ENCODE measurements at regions not wholly inside any gene's neighbourhood (a gene's known extent, or its start where the extent isn't known, plus 50 kb on each side); places are given as distances from the start of the nearest gene placed in this dataset.

DNA sequence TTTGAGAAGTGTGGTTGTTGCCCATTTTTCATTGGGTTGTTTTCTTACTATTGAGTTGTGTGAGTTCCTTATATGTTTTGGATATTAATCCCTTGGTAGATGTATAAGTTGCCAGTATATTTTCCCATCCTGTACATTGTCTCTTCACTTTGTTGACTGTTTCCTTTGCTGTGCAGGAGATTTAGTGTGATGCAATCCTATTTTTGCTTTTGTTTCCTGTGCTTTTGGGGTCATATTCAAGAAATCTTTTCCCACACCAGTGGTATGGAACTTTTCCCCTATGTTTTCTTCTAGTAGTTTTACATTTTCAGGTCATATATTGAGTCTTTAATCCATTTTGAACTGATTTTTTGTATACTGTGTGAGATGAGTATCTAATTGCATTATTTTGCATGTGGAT, 92.8 kb downstream of the PTHLH start:
- Histone ChIP-seq H3K9me3 (ENCODE audit: control insufficient read depth, low read depth, low read length) (no peaks in the 10 kb centered on the region), H3K27me3 (ENCODE audit: control insufficient read depth, insufficient read depth, low read length) (no peaks in the 10 kb centered on the region), H3K27ac (ENCODE audit: low read length) (no peak overlapping the region), H3K4me1 (ENCODE audit: control insufficient read depth, low read depth, low read length) (no peaks in the 10 kb centered on the region), H3K9ac (ENCODE audit: low read length) (no peak overlapping the region), H3K4me3 (ENCODE audit: low read length) (no peak overlapping the region), H3K36me3 (ENCODE audit: control insufficient read depth, low read depth, low read length) (no peaks in the 10 kb centered on the region)

DNA sequence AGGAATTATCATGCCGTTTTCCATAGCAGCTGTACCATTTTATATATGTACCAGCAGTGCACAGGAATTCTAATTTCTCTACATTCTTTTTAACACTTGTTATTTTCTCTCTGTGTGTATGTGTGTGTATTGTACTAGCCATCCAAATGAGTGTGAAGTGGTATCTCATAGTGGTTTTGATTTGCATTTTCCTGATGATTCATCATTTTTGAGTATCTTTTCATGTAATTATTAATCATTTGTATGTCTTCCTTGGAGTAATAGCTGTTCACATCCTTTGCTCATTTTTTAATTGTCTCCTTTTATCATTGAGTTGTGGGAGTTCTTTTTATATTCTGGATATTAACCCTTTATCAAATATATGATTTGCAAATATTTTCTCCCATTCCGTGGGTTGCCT, 95.6 kb upstream of the MANSC4 start:
- Histone ChIP-seq H3K36me3 (ENCODE audit: control insufficient read depth, low read depth, low read length) (no peaks in the 10 kb centered on the region), H3K9me3 (ENCODE audit: control insufficient read depth, low read depth, low read length) (no peaks in the 10 kb centered on the region), H3K4me3 (ENCODE audit: low read length) (no peak overlapping the region), H3K27ac (ENCODE audit: low read length) (no peak overlapping the region), H3K4me1 (ENCODE audit: control insufficient read depth, low read depth, low read length) (no peaks in the 10 kb centered on the region), H3K27me3 (ENCODE audit: control insufficient read depth, insufficient read depth, low read length) (no peaks in the 10 kb centered on the region), H3K9ac (ENCODE audit: low read length) (no peak overlapping the region)

DNA sequence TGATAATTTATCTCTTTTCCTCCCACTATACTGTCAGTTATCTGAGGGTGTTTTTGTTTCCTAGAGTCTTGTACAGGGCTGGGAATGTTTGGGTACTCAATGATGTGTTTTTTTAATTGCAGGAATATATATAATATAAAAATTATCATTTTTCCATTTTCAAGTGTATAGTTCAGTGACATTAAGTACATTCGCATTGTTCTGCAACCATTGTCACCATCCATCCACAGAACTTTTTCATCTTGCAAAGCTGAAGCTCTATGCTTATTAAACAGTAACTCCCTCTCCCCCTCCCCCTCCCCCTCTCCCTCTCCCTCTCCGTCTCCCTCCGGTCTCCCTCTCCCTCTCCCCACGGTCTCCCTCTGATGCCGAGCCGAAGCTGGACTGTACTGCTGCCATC, 93.0 kb upstream of the MANSC4 start:
- H3K36me3 ChIP-seq (ENCODE audit: control insufficient read depth, low read depth, low read length), result no peaks in the 10 kb centered on the region
- H3K9me3 ChIP-seq (ENCODE audit: control insufficient read depth, low read depth, low read length), result no peaks in the 10 kb centered on the region
- no peaks in the 10 kb centered on the region for H3K27me3 ChIP-seq (ENCODE audit: control insufficient read depth, insufficient read depth, low read length)
- H3K4me1 ChIP-seq (ENCODE audit: control insufficient read depth, low read depth, low read length), result no peaks in the 10 kb centered on the region
- no peak overlapping the region for H3K4me3 ChIP-seq (ENCODE audit: low read length)
- no peak overlapping the region for H3K9ac ChIP-seq (ENCODE audit: low read length)
- H3K27ac ChIP-seq (ENCODE audit: low read length), result no peak overlapping the region

DNA sequence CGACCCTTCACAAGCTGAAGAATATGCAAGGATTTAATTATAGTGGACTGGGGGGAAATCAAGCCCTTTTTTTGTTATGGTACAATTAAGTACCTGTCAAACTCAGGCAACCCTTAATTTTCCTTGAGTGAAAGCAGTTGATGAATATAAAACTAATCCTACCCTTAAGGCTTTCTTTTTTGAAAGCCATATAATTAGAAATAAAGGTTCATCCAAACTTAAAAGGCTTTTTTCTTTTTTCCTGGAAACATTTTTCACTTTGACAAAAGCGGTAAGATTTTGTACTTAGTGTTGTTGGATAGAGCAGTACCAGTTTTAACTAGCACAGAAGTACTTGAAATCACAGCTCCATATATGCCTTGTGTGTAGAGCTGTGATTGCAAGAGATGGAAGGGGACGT, 91.9 kb upstream of the MANSC4 start:
- H3K9ac ChIP-seq (ENCODE audit: low read length), result no peak overlapping the region
- no peaks in the 10 kb centered on the region for H3K36me3 ChIP-seq (ENCODE audit: control insufficient read depth, low read depth, low read length)
- H3K27ac ChIP-seq (ENCODE audit: low read length), result no peak overlapping the region
- no peaks in the 10 kb centered on the region for H3K27me3 ChIP-seq (ENCODE audit: control insufficient read depth, insufficient read depth, low read length)
- H3K9me3 ChIP-seq (ENCODE audit: control insufficient read depth, low read depth, low read length), result no peaks in the 10 kb centered on the region
- H3K4me3 ChIP-seq (ENCODE audit: low read length), result no peak overlapping the region
- no peaks in the 10 kb centered on the region for H3K4me1 ChIP-seq (ENCODE audit: control insufficient read depth, low read depth, low read length)

DNA sequence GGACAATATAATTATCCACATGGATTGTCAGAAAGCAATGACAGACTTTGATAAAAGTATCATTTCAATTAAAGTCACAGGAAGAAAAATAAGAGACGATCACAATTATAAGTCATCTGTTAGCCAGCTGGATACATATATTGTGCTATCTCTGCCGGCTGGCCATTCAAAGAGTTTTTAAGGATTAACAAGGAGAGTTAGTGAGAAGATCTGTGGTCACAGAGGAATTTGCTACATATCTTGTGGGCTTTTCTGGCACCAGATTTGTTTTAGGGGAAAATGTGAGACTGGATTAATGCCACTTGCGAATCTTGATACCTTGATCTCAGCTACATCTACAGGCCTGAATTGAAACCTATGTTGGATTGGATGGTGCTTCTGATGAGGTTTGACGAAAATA, 90.9 kb upstream of the MANSC4 start:
- no peak overlapping the region for H3K9ac ChIP-seq (ENCODE audit: low read length)
- no peaks in the 10 kb centered on the region for H3K36me3 ChIP-seq (ENCODE audit: control insufficient read depth, low read depth, low read length)
- no peaks in the 10 kb centered on the region for H3K9me3 ChIP-seq (ENCODE audit: control insufficient read depth, low read depth, low read length)
- H3K4me1 ChIP-seq (ENCODE audit: control insufficient read depth, low read depth, low read length), result no peaks in the 10 kb centered on the region
- no peak overlapping the region for H3K4me3 ChIP-seq (ENCODE audit: low read length)
- no peaks in the 10 kb centered on the region for H3K27me3 ChIP-seq (ENCODE audit: control insufficient read depth, insufficient read depth, low read length)
- no peak overlapping the region for H3K27ac ChIP-seq (ENCODE audit: low read length)

DNA sequence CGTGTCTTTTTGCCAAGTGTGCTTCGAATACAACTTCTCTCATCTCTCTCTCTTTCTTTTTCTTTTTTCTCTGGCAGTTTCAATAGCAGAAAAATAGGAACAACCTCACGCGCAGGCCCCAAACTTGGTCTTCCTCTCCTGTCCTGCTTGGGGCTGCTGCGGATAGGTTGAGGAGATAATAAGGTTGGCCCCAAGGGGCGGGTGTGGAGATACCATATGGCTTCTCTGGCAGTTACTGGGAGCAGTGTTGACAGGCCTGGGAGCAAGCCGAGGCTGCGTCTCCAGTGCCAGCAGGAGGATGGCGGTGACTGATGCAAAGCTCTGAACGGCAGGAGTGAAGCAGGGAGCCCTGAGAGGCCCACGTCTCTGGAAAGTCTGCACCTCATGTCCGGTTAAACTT, 89.5 kb upstream of the MANSC4 start:
- H3K27ac ChIP-seq (ENCODE audit: low read length), result no peak overlapping the region
- H3K4me3 ChIP-seq (ENCODE audit: low read length), result no peak overlapping the region
- H3K9me3 ChIP-seq (ENCODE audit: control insufficient read depth, low read depth, low read length), result no peaks in the 10 kb centered on the region
- no peak overlapping the region for H3K9ac ChIP-seq (ENCODE audit: low read length)
- H3K4me1 ChIP-seq (ENCODE audit: control insufficient read depth, low read depth, low read length), result no peaks in the 10 kb centered on the region
- no peaks in the 10 kb centered on the region for H3K27me3 ChIP-seq (ENCODE audit: control insufficient read depth, insufficient read depth, low read length)
- H3K36me3 ChIP-seq (ENCODE audit: control insufficient read depth, low read depth, low read length), result no peaks in the 10 kb centered on the region

DNA sequence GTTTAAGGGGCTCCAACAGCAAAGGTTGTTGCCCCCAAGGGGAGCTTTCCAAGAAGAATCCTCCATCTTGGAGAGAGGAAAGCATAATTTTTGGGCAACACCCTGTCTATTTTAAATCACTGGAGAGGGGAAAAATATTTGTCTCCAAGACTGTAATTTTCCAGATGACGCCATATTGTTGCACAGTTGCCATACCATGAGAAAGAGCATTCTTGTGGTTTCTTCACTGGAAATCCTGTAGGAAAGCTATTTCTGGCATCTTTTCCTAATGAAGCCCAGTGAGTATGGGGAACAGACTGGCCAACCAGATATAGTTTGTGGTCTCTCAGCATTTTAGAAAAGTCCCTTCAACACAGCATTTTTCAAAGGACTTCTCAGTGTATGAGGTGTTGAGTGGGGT, 88.1 kb upstream of the MANSC4 start:
- Histone ChIP-seq H3K36me3 (ENCODE audit: control insufficient read depth, low read depth, low read length) (no peaks in the 10 kb centered on the region), H3K9me3 (ENCODE audit: control insufficient read depth, low read depth, low read length) (no peaks in the 10 kb centered on the region), H3K4me1 (ENCODE audit: control insufficient read depth, low read depth, low read length) (no peaks in the 10 kb centered on the region), H3K4me3 (ENCODE audit: low read length) (no peak overlapping the region), H3K27ac (ENCODE audit: low read length) (no peak overlapping the region), H3K9ac (ENCODE audit: low read length) (no peak overlapping the region), H3K27me3 (ENCODE audit: control insufficient read depth, insufficient read depth, low read length) (no peaks in the 10 kb centered on the region)

DNA sequence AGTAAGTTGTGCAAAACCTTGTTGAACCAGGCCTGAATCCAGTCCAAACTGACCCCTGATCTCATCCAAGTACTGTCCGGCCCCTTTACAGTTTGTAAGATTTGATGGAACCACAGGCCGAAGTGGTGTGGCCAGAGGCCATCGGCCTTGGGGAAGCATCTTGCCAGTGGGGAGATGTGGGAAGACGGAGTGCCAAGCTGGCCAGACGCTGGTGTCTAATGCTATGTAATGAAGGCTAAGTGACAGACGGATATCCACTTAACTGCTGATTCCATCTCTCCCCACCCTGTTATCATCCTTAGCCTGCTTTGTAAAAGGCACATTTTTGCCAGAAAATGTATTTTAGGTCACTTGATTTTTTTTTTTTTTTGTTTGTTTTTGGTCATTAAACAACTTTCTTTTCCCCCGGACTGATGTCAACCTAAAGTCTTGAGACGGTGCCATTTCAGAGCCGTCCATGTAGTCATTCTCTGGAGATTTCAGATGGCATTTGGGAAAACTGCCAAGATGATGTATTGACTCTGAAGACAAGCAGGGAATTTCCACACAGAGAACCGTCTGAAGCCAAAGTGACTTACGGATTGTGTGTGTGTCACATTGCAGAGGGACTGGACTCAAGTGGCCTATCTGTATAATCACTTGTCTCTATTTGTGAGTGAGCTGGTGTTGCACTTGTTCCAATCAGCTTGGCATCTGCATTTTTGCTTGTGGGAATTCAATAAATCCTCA, 86.5 kb upstream of the MANSC4 start:
- no peak overlapping the region for H3K27ac ChIP-seq (ENCODE audit: low read length)
- no peaks in the 10 kb centered on the region for H3K27me3 ChIP-seq (ENCODE audit: control insufficient read depth, insufficient read depth, low read length)

DNA sequence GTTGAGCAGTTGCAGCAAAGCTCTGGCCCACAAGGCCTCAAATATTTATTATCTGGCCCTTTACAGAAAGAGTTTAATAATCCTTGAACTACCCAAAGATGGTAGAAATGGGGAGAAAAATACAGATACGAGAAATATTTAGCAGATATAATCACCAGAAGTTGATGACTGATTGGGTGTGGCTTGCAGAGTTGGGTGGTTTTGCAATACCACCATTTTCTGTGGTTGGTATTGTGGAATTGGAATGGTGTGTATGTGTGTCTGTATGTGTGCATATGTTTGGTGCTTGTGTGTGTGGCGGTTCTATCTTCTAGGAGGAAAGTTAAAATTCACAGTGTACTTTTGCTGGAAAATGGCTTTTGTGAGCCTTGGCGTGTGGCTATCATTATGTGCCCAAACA, 85.4 kb upstream of the MANSC4 start:
- no peaks in the 10 kb centered on the region for H3K27me3 ChIP-seq (ENCODE audit: control insufficient read depth, insufficient read depth, low read length)
- no peak overlapping the region for H3K4me3 ChIP-seq (ENCODE audit: low read length)
- H3K4me1 ChIP-seq (ENCODE audit: control insufficient read depth, low read depth, low read length), result no peaks in the 10 kb centered on the region
- H3K27ac ChIP-seq (ENCODE audit: low read length), result no peak overlapping the region
- no peak overlapping the region for H3K9ac ChIP-seq (ENCODE audit: low read length)
- no peaks in the 10 kb centered on the region for H3K9me3 ChIP-seq (ENCODE audit: control insufficient read depth, low read depth, low read length)
- H3K36me3 ChIP-seq (ENCODE audit: control insufficient read depth, low read depth, low read length), result no peaks in the 10 kb centered on the region

More for the DNA sequence above, 86.5 kb upstream of the MANSC4 start:
- H3K4me1 ChIP-seq (ENCODE audit: control insufficient read depth, low read depth, low read length), result no peaks in the 10 kb centered on the region
- H3K4me3 ChIP-seq (ENCODE audit: low read length), result no peak overlapping the region
- no peaks in the 10 kb centered on the region for H3K9me3 ChIP-seq (ENCODE audit: control insufficient read depth, low read depth, low read length)
- no peak overlapping the region for H3K9ac ChIP-seq (ENCODE audit: low read length)
- H3K36me3 ChIP-seq (ENCODE audit: control insufficient read depth, low read depth, low read length), result no peaks in the 10 kb centered on the region

DNA sequence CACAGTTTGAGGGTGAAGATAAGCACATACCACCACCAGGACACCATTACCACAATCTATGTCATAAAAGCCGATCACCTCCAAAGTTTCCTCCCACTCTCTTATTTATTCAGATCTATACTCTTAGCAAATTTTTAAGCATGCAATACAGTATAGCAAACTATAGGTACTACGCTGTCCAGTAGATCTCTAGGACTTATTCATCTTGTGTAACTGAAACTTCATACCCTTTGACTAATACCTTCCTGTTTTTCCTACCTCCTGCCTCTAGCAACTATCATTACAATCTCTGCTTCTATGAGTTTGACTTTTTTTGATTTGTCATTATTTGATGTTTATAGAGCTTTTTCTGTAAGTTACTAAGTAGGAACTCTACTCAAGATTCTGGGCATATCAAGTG, 84.5 kb upstream of the MANSC4 start:
- no peaks in the 10 kb centered on the region for H3K36me3 ChIP-seq (ENCODE audit: control insufficient read depth, low read depth, low read length)
- no peak overlapping the region for H3K4me3 ChIP-seq (ENCODE audit: low read length)
- H3K27me3 ChIP-seq (ENCODE audit: control insufficient read depth, insufficient read depth, low read length), result no peaks in the 10 kb centered on the region
- H3K9ac ChIP-seq (ENCODE audit: low read length), result no peak overlapping the region
- H3K9me3 ChIP-seq (ENCODE audit: control insufficient read depth, low read depth, low read length), result no peaks in the 10 kb centered on the region
- no peaks in the 10 kb centered on the region for H3K4me1 ChIP-seq (ENCODE audit: control insufficient read depth, low read depth, low read length)
- H3K27ac ChIP-seq (ENCODE audit: low read length), result no peak overlapping the region

DNA sequence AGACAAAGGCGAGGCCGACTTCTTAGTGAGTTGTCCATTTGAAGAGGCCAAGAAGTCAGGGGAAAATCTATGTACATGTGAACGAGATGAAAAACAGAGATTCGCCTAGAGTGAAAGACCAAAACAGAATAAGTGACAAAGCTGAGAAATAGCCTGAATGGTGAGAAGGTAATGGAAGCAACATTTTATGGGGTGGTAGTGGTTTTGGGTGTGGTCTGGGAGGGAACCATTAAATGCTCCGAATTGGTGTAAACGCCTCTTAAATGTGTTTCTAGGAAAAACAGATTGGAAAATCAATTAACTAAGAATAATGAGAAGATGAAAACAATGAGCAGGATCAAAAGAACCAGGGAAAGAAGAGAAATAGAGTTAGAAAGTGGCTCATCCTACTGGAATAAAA, 83.8 kb upstream of the MANSC4 start:
- Histone ChIP-seq H3K4me3 (ENCODE audit: low read length) (no peak overlapping the region), H3K36me3 (ENCODE audit: control insufficient read depth, low read depth, low read length) (no peaks in the 10 kb centered on the region), H3K27me3 (ENCODE audit: control insufficient read depth, insufficient read depth, low read length) (no peaks in the 10 kb centered on the region), H3K4me1 (ENCODE audit: control insufficient read depth, low read depth, low read length) (no peaks in the 10 kb centered on the region), H3K9ac (ENCODE audit: low read length) (no peak overlapping the region), H3K27ac (ENCODE audit: low read length) (no peak overlapping the region), H3K9me3 (ENCODE audit: control insufficient read depth, low read depth, low read length) (no peaks in the 10 kb centered on the region)

DNA sequence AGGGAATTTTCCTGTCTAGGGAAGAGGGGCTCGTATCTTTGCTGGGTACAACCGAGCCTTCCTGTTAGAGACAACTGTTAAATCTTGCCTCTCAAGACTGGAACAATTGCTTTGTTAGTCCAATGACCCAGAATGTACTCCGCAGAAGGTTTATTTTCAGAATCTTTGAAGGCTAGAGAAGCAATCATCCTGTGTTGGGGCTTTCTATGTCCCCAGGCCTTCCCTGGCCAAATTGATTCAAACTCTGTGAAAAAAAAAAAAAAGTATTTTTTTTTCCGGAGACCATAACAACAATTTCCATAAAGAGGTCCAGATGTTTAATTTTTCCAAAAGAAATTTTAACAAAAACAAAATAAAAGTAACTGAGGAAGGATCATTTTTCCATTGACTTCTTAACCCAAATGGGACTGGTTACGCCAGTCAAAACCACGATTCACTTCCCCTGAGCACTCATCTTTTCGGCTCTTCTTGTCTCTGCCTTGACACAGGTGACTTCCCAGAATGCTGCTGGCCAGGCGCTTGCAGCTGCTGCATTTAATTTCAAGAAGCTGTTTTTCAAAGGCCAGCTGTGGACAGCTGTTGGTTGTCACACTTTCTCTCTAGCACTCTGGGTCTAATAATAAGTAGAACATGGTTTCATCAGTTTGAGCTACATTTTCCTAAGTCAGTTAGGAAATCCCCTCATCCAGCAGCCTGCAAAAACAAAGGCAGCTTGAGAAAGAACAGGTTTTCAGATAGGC, 81.6 kb upstream of the MANSC4 start:
- no peak overlapping the region for H3K9ac ChIP-seq (ENCODE audit: low read length)
- H3K27me3 ChIP-seq (ENCODE audit: control insufficient read depth, insufficient read depth, low read length), result no peaks in the 10 kb centered on the region
- H3K4me3 ChIP-seq (ENCODE audit: low read length), result no peak overlapping the region
- no peaks in the 10 kb centered on the region for H3K4me1 ChIP-seq (ENCODE audit: control insufficient read depth, low read depth, low read length)
- no peaks in the 10 kb centered on the region for H3K9me3 ChIP-seq (ENCODE audit: control insufficient read depth, low read depth, low read length)
- H3K27ac ChIP-seq (ENCODE audit: low read length), result no peak overlapping the region
- no peaks in the 10 kb centered on the region for H3K36me3 ChIP-seq (ENCODE audit: control insufficient read depth, low read depth, low read length)

Measured in iPS-18a (cell line).